ENCODE measurements at regions not wholly inside any gene's neighbourhood (a gene's known extent, or its start where the extent isn't known, plus 50 kb on each side); places are given as distances from the start of the nearest gene placed in this dataset.
"Not testable (repeated sequence)": the region's sequence is repeated elsewhere in the genome, so short reads cannot be mapped to it uniquely, and the experiment has no call there.

DNA sequence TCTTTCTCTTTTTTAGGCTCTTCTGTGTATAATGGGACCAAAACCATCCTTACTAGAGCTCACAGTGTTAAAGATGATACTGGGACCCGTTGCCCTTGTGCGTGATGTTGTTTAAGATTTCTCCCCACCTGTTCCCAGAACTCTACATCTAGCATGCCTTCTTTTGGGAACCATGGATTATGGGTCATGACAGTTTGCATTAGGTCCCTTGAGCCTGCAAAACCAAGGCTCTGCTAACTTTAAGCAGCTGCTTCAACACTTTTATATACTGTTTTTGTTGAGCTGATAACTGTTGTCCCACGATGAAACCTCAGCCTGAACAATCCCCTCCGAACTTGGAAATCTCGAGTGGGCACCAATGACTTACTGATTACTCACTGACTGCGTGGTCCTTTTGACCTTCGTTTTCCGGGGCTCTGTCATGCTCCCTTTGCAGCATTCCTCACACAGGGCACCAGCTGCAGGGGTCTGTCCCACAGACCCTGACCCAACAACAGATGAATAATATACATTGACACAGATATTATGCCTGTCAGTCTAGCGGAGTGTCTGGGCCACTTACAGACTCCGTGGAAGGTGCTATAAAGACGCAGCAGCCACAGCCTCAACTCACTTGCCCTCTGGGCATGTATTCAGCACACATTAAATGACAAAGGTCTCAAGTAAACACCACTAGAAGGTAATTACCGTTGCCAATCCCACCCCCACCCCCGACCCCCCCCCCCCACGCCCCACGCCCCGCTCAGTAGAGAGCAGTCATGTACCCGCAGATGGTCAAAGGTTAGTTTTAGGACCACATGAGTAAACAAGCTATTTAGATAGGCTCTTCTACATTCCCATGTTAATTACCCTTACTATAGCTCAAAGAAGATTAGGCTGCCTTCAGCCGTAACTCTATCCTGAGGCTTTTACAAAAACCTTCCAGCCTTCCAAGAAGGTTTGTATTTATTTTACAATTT, 162.0 kb upstream of the WDFY3 start:
- Histone ChIP-seq H3K9ac (no peak overlapping the region), H4K20me1 (no peaks in the 10 kb centered on the region), H3K27ac (no peak overlapping the region), H3K4me3 (no peak overlapping the region), H3K4me2 (no peak overlapping the region), H3K9me3 (no peaks in the 10 kb centered on the region), H3K36me3 (no peaks in the 10 kb centered on the region), H3K27me3 (no peaks in the 10 kb centered on the region), H3K4me1 (no peaks in the 10 kb centered on the region)
- TF ChIP-seq Cebpa-rat (IDR thresholded peaks at IDR 0.05), result no peak

DNA sequence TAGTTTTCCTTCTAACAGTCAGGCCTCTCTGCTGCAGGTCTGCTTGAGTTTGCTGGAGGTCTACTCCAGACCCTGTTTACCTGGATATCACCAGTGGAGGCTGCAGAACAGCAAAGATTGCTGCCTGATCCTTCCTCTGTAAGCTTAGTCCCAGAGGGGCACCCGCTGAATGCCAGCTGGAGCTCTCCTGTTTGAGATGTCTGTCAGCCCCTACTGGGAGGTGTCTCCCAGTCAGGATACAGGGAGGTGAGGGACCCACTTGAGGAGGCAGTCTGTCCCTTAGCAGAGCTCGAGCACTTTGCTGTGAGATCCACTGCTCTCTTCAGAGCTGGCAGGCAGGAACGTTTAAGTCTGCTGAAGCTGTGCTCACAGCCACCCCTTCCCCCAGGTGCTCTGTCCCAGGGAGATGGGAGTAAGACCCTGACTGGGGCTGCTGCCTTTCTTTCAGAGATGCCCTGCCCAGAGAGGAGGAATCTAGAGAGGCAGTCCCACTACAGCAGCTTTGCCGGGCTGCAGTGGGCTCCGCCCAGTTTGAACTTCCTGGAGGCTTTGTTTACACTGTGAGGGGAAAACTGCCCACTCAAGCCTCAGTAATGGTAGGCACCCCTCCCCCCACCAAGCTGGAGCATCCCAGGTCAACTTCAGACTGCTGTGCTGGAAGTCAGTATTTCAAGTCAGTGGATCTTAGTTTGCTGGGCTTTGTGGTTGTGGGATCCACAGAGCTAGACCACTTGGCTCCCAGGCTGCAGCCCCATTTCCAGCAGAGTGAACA, 163.1 kb upstream of the WDFY3 start:
- H3K9me3 ChIP-seq, H3K36me3 ChIP-seq, H4K20me1 ChIP-seq, H3K9ac ChIP-seq, H3K4me3 ChIP-seq, H3K27ac ChIP-seq, H3K4me2 ChIP-seq, H3K27me3 ChIP-seq, H3K4me1 ChIP-seq: not testable (repeated sequence)

DNA sequence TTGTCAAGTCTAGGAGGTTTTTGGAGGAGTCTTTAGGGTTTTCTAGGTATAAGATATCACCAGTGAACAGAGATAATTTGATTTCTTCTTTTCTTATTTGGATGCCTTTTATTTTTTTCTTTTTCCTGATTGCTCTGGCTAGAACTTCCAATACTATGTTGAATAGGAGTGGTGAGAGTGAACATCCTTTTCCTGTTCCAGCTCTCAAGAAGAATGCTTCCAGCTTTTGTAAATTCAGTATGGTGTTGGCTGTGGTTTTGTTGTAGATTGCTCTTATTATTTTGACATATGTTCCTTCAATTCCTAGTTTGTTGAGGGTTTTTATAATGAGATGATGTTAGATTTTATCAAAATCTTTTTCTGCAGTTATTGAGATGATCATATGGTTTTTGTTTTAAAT, 165.6 kb upstream of the WDFY3 start:
- H3K9me3 ChIP-seq, result no peaks in the 10 kb centered on the region
- TF ChIP-seq Cebpa-rat (IDR thresholded peaks at IDR 0.05), result no peak
- H3K27me3 ChIP-seq, result no peaks in the 10 kb centered on the region

DNA sequence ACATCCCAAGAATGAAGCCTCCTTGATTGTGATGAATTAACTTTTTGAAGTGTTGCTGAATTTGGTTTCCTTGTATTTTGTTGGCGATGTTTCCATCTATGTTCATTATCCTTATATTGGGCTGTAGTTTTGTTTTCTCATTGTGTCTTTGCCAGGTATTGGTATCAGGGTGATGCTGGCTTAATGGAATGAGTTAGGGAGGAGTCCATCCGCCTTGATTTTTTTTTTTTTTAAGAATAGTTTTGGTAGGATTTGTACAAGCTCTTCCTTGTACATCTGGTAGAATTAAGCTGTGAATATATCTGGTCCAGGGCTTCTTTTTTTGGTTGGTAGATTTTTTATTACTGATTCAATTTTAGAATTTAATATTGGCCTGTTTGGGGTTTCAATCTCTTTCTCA, 166.1 kb upstream of the WDFY3 start:
- H3K27ac ChIP-seq, result no peak overlapping the region
- TF ChIP-seq Cebpa-rat (IDR thresholded peaks at IDR 0.05), result no peak
- H3K36me3 ChIP-seq, result no peaks in the 10 kb centered on the region

More for the DNA sequence above, 165.6 kb upstream of the WDFY3 start:
- H3K27ac ChIP-seq, result no peak overlapping the region
- H3K36me3 ChIP-seq, result no peaks in the 10 kb centered on the region
- no peak overlapping the region for H3K4me3 ChIP-seq
- H3K9ac ChIP-seq, result no peak overlapping the region
- no peak overlapping the region for H3K4me2 ChIP-seq
- no peaks in the 10 kb centered on the region for H4K20me1 ChIP-seq
- no peaks in the 10 kb centered on the region for H3K4me1 ChIP-seq

DNA sequence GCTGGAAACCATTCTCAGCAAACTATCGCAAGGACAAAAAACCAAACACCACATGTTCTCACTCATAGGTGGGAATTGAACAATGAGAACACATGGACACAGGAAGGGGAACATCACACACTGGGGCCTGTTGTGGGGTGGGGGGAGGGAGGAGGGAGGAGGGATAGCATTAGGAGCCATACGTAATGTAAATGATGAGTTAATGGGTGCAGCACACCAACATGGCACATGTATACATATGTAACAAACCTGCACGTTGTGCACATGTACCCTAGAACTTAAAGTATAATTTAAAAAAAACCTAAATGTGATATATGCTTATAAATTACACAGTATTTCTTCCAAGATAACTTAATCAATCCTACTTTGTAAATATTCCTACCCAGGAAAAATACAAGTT, 173.3 kb upstream of the WDFY3 start:
- H3K27ac ChIP-seq, H3K4me1 ChIP-seq, H3K4me2 ChIP-seq, H3K9me3 ChIP-seq, H3K9ac ChIP-seq, H3K27me3 ChIP-seq, H3K36me3 ChIP-seq, H4K20me1 ChIP-seq, H3K4me3 ChIP-seq: not testable (repeated sequence)

More for the DNA sequence above, 166.1 kb upstream of the WDFY3 start:
- H3K9me3 ChIP-seq, result no peaks in the 10 kb centered on the region
- H3K4me3 ChIP-seq, result no peak overlapping the region
- no peaks in the 10 kb centered on the region for H3K27me3 ChIP-seq
- H3K9ac ChIP-seq, result no peak overlapping the region
- no peaks in the 10 kb centered on the region for H4K20me1 ChIP-seq
- H3K4me2 ChIP-seq, result no peak overlapping the region
- H3K4me1 ChIP-seq, result no peaks in the 10 kb centered on the region

DNA sequence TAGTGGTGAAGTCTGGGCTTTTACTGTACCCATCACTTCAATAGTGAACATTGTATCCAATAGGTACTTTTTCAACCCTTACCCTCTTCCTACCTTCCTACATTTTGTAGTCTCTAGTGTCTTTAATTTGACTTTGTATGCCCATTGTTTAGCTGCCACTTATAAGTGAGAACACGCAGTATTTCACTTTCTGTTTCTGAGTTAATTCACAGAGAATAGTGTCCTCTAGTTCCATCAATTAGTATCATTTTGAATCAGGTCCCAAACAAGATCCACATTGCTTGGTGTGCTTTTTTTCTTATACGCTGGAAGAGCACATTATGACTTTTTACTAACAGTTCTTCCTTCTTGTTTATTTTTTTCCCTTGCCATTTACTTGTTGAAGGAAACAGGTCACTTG, 176.0 kb upstream of the WDFY3 start:
- no peak overlapping the region for H3K4me3 ChIP-seq
- TF ChIP-seq Cebpa-rat (IDR thresholded peaks at IDR 0.05), result no peak
- H3K4me1 ChIP-seq, result 0 out of 2 replicates have a peak, but pooled peaks cover 7% of the 10 kb centered on the region
- no peaks in the 10 kb centered on the region for H3K9me3 ChIP-seq
- no peak overlapping the region for H3K27ac ChIP-seq
- H3K27me3 ChIP-seq, result no peaks in the 10 kb centered on the region
- H3K4me2 ChIP-seq, result peak overlapping the region; percentile 11; the same call in 1 of the 2 replicates
- no peaks in the 10 kb centered on the region for H4K20me1 ChIP-seq
- no peaks in the 10 kb centered on the region for H3K36me3 ChIP-seq
- no peak overlapping the region for H3K9ac ChIP-seq

DNA sequence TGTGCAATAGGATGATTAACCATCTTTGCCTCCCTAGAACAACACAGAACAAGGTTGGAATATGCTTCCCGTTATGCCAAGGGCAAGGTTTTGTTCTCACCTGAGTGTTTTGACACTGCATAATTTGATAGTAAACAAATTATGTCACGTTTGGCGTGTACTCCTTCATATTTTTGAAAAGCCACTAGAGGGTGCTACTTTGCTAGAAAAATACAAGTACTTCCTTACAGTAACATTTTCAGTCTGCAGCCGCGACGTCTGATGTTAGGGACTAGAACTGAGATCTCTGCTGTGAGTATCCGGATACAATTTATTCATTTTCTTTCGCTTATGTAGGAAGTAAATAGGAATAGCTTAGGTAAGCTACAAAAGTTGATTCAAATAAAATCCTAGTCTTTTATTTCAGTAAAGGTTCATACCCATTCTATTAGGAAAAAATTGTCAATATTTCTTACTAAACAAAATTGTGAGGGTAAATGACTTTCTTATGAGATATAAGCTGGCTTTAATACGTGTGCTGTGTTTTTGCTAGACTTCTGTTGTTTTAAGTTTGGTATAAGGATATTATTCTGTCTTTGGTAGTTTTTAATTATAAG, 181.1 kb upstream of the WDFY3 start:
- H3K9me3 ChIP-seq, result no peaks in the 10 kb centered on the region
- H3K4me2 ChIP-seq, result no peak overlapping the region
- H3K27me3 ChIP-seq, result no peaks in the 10 kb centered on the region
- no peaks in the 10 kb centered on the region for H4K20me1 ChIP-seq
- H3K4me1 ChIP-seq, result 0 out of 2 replicates have a peak, but pooled peaks cover 4% of the 10 kb centered on the region
- no peak overlapping the region for H3K4me3 ChIP-seq
- no peaks in the 10 kb centered on the region for H3K36me3 ChIP-seq
- H3K27ac ChIP-seq, result no peak overlapping the region
- H3K9ac ChIP-seq, result no peak overlapping the region
- no peak for TF ChIP-seq Cebpa-rat (IDR thresholded peaks at IDR 0.05)

DNA sequence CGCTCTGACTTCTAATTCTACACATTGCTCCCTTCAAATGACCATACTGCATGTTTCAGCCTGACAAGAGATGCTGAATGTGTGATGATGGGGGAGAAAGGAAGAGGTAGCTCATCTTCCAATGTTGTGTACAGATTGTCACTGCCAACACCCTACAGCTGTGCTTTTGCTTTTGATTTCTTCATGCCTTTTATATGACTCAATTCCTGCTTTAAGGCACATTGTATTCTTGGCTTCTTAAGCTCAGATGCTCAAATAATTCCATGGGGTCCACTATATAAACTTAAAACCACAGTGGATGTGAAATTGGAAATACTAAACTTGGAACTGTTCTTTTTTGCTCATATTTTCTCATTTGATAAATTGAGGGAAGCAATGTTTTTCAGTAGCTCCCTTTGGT, 183.2 kb upstream of the WDFY3 start:
- H3K9me3 ChIP-seq, result no peaks in the 10 kb centered on the region
- no peaks in the 10 kb centered on the region for H3K27me3 ChIP-seq
- TF ChIP-seq Cebpa-rat (IDR thresholded peaks at IDR 0.05), result no peak
- H3K4me3 ChIP-seq, result no peak overlapping the region
- no peak overlapping the region for H3K9ac ChIP-seq
- no peaks in the 10 kb centered on the region for H3K36me3 ChIP-seq
- no peak overlapping the region for H3K27ac ChIP-seq
- no peaks in the 10 kb centered on the region for H3K4me1 ChIP-seq
- H3K4me2 ChIP-seq, result no peak overlapping the region
- H4K20me1 ChIP-seq, result no peaks in the 10 kb centered on the region

DNA sequence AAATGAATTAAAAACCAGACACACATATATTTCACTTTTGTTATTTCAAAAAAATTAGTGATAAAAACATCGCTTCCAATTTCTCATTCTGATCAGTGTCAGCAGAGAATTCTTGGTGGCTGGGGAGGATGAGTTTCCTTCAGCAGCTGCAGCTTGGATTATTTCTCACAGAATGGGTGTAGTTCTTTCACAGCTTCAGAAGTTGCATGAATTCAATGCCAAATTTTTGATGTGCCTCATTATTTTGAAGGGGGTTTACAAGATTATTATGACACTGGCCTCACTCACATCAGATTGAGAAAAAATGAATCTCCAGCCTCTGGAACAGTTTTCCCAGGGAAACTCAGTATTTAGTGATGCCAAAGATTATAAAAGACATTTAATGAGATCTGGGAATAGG, 184.9 kb upstream of the WDFY3 start:
- Histone ChIP-seq H3K4me3 (no peak overlapping the region), H3K27me3 (no peaks in the 10 kb centered on the region), H3K36me3 (no peaks in the 10 kb centered on the region), H3K27ac (no peak overlapping the region), H3K4me2 (no peak overlapping the region), H3K9me3 (no peaks in the 10 kb centered on the region), H3K4me1 (no peaks in the 10 kb centered on the region), H4K20me1 (no peaks in the 10 kb centered on the region), H3K9ac (no peak overlapping the region)
- no peak for TF ChIP-seq Cebpa-rat (IDR thresholded peaks at IDR 0.05)

DNA sequence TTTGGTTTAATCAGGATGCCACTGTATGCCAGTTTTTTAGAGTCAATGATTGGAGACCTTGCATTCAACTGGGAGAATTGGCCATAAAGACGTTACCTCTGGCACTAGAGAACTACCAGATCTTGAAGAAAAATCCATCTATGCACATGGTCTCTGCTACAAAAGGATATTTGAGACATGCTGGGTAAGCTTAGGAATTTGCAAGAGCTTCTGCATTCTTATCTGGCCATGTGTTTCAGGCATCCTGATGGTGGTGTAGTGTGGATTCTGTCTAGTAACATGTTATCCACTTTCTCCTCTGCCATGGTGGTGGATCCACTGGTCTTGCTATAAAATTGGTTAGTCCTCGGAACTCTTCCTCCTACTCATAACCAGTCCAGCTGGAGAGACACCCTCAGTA, 185.3 kb upstream of the WDFY3 start:
- Histone ChIP-seq H3K9me3 (no peaks in the 10 kb centered on the region), H3K4me2 (no peak overlapping the region), H3K9ac (no peak overlapping the region), H3K27me3 (no peaks in the 10 kb centered on the region), H3K4me1 (no peaks in the 10 kb centered on the region), H3K4me3 (no peak overlapping the region), H4K20me1 (no peaks in the 10 kb centered on the region), H3K36me3 (no peaks in the 10 kb centered on the region), H3K27ac (no peak overlapping the region)
- TF ChIP-seq Cebpa-rat (IDR thresholded peaks at IDR 0.05), result no peak

Measured in BLaER1 (cell line).